ENCODE measurements at regions not wholly inside any gene's neighbourhood (a gene's known extent, or its start where the extent isn't known, plus 50 kb on each side); places are given as distances from the start of the nearest gene placed in this dataset.

DNA sequence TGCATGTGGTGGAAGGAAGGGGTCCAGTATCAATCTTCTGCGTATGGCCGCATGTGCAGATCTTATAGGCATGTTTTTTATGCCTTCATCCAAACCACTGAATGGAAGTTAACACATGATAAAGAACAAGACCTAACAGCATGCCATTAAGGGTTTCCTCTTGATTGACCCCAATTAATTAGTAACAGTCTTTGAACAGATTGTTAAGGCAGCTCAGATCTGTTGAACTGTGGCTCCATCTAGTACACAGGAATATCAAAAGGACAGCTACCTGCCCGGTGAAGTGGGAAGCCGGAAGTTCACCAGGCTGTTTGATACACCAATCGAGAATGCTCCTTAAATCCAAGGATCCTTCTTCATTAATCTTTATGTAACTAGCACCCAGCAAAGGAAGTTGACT is 159.9 kb upstream of the ADAMTS16 start:
- TF ChIP-seq, protein P1, sequence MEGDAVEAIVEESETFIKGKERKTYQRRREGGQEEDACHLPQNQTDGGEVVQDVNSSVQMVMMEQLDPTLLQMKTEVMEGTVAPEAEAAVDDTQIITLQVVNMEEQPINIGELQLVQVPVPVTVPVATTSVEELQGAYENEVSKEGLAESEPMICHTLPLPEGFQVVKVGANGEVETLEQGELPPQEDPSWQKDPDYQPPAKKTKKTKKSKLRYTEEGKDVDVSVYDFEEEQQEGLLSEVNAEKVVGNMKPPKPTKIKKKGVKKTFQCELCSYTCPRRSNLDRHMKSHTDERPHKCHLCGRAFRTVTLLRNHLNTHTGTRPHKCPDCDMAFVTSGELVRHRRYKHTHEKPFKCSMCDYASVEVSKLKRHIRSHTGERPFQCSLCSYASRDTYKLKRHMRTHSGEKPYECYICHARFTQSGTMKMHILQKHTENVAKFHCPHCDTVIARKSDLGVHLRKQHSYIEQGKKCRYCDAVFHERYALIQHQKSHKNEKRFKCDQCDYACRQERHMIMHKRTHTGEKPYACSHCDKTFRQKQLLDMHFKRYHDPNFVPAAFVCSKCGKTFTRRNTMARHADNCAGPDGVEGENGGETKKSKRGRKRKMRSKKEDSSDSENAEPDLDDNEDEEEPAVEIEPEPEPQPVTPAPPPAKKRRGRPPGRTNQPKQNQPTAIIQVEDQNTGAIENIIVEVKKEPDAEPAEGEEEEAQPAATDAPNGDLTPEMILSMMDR (IDR thresholded peaks at IDR 0.05): no peak
- no peaks in the 10 kb centered on the region for H3K27me3 ChIP-seq
- no peak overlapping the region for H3K27ac ChIP-seq
- H3K4me1 ChIP-seq: no peaks in the 10 kb centered on the region
- no peaks in the 10 kb centered on the region for H3K36me3 ChIP-seq
- H3K9me3 ChIP-seq: no peaks in the 10 kb centered on the region
- intact Hi-C loops (cut with DNase I): no loop called here
- no peak for DNase-seq (ENCODE audit: low spot score in 2 of 2)
- no peak overlapping the region for H3K4me3 ChIP-seq

DNA sequence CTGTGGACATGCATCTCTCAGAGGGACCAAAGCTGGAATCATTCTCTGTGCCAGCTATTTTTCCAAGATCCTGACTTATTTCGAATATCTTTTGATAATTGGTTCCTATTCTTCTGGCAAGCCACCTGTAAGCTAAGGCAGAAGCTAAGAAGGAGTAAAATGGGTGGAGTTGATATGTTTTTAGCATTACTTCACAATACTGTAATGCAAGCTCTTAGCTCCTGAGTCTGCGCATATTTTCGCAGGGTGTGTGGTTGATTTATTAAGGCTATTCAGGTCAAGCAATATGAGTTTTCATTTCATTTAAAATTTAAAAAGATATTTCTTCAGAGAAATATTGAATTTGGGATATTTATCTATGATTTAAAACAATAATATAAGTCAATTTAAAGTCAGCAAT is 158.5 kb upstream of the ADAMTS16 start:
- no peaks in the 10 kb centered on the region for H3K4me1 ChIP-seq
- no peaks in the 10 kb centered on the region for H3K9me3 ChIP-seq
- intact Hi-C loops (cut with DNase I): no loop called here
- H3K4me3 ChIP-seq: no peak overlapping the region
- H3K36me3 ChIP-seq: no peaks in the 10 kb centered on the region
- TF ChIP-seq, protein P1 (IDR thresholded peaks at IDR 0.05): no peak
- DNase-seq (ENCODE audit: low spot score in 2 of 2): no peak
- no peak overlapping the region for H3K27ac ChIP-seq
- H3K27me3 ChIP-seq: no peaks in the 10 kb centered on the region

DNA sequence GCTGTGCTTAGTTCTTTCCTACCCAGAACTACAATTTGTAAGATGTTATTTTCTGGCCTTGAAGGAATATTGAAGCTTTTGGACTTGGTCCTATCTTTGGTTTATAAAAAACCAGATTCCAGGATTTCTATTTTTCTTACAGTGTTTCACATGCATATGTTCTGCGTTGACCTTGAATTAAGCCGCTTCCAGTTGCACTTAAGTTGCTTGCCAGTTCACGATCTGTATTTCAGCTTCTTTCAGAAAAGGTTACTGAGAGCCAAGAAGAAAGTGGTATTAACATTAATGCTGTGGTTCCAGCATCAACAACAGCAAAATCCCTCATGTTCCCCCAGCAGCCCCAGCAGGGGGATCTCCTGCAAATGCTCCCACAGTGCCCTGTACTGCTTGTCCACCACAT is 156.4 kb upstream of the ADAMTS16 start:
- TF ChIP-seq, protein P1 (IDR thresholded peaks at IDR 0.05): no peak
- no peak overlapping the region for H3K27ac ChIP-seq

DNA sequence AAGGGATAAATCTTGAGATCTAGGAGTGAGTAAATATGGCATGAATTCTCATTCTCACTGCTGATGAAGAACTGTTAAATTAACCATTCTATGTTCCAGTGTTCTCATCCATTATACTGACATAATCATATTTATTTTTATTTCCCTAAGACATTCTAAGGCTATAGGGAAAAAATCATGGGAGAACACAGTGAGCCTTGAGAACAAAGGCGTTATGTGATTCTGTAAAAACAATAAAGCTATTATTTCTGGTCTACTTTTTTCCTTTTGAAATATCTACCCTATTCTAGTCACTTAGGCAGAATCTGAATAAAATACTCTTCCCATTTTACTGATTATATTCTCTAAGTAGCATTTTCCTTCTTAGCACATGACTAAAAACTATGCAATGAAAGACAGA is 155.7 kb upstream of the ADAMTS16 start:
- H3K27me3 ChIP-seq: no peaks in the 10 kb centered on the region
- TF ChIP-seq, protein P1 (IDR thresholded peaks at IDR 0.05): no peak
- no peaks in the 10 kb centered on the region for H3K9me3 ChIP-seq
- H3K4me1 ChIP-seq: no peaks in the 10 kb centered on the region
- H3K27ac ChIP-seq: no peak overlapping the region
- H3K36me3 ChIP-seq: no peaks in the 10 kb centered on the region
- no peak for DNase-seq (ENCODE audit: low spot score in 2 of 2)
- no peak overlapping the region for H3K4me3 ChIP-seq
- intact Hi-C loops (cut with DNase I): no loop called here

More for the DNA sequence above, 156.4 kb upstream of the ADAMTS16 start:
- intact Hi-C loops (cut with DNase I): no loop called here
- Histone ChIP-seq H3K9me3 (no peaks in the 10 kb centered on the region), H3K36me3 (no peaks in the 10 kb centered on the region), H3K4me1 (no peaks in the 10 kb centered on the region), H3K27me3 (no peaks in the 10 kb centered on the region), H3K4me3 (no peak overlapping the region)
- DNase-seq (ENCODE audit: low spot score in 2 of 2): no peak

DNA sequence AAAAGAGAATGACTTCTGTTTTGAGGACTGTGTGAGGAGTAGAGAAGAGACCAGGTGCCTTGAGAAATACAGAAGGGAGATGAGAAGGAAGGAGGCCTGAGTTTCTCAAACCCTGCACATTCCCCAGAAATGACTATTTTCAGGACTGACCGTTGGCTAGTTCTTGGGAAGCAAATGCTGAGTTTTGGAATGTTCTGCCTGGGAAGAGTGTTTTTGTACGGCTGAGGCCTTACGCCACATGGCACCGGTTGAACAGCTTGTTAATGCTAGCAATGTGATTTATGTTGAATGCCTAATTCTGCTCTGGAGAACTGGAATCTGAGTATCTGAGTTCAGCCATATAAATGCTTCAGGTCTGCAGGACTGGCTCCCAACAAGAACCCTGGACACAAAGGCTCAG is 152.7 kb upstream of the ADAMTS16 start:
- no peaks in the 10 kb centered on the region for H3K27me3 ChIP-seq
- intact Hi-C loops (cut with DNase I): no loop called here
- no peaks in the 10 kb centered on the region for H3K9me3 ChIP-seq
- TF ChIP-seq, protein P1 (IDR thresholded peaks at IDR 0.05): no peak
- H3K4me3 ChIP-seq: no peak overlapping the region
- no peaks in the 10 kb centered on the region for H3K36me3 ChIP-seq
- no peak for DNase-seq (ENCODE audit: low spot score in 2 of 2)
- no peak overlapping the region for H3K27ac ChIP-seq
- no peaks in the 10 kb centered on the region for H3K4me1 ChIP-seq

DNA sequence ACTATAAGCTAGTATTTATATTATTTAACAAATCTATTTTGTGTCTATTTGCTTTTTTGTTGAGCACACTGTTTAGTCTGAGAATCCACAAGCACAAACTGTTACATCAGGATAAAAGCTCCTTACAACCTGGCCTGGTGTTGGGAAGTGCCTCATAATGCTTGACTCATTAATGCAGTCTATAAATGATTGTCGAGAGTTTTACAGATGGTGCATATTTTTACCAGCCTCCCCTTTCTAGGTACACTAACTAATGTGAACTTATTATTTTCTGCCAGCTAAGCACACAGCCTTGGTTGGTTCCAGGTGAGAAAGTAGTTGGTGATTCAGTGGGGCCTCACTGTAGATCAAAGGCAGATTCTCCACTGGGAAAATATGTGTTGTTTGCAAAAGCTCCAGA is 151.0 kb upstream of the ADAMTS16 start:
- intact Hi-C loops (cut with DNase I): no loop called here
- H3K4me1 ChIP-seq: no peaks in the 10 kb centered on the region
- no peaks in the 10 kb centered on the region for H3K36me3 ChIP-seq
- no peak overlapping the region for H3K4me3 ChIP-seq
- H3K27me3 ChIP-seq: no peaks in the 10 kb centered on the region
- TF ChIP-seq, protein P1 (IDR thresholded peaks at IDR 0.05): no peak
- DNase-seq (ENCODE audit: low spot score in 2 of 2): no peak
- no peaks in the 10 kb centered on the region for H3K9me3 ChIP-seq
- H3K27ac ChIP-seq: no peak overlapping the region
